22Rv1 (cell line): ENCODE measurements at regions not wholly inside any gene's neighbourhood (a gene's known extent, or its start where the extent isn't known, plus 50 kb on each side); places are given as distances from the start of the nearest gene placed in this dataset.

Experiments used
- H3K27ac ChIP-seq: fragments of 450-650 bp; 2 replicates; pipeline ENCODE4 v1.5.1; 2017
- CTCF ChIP-seq: fragments of 450-650 bp; IDR thresholded peaks from 2 replicates; pipeline ENCODE4 v1.5.1; 2017; ENCODE audit warnings: mild to moderate bottlenecking
- ZFX ChIP-seq: fragments of 450-650 bp; IDR thresholded peaks from 2 replicates; pipeline ENCODE4 v1.6.1; 2017; ENCODE audit warnings: antibody characterized with exemption, borderline replicate concordance

DNA sequence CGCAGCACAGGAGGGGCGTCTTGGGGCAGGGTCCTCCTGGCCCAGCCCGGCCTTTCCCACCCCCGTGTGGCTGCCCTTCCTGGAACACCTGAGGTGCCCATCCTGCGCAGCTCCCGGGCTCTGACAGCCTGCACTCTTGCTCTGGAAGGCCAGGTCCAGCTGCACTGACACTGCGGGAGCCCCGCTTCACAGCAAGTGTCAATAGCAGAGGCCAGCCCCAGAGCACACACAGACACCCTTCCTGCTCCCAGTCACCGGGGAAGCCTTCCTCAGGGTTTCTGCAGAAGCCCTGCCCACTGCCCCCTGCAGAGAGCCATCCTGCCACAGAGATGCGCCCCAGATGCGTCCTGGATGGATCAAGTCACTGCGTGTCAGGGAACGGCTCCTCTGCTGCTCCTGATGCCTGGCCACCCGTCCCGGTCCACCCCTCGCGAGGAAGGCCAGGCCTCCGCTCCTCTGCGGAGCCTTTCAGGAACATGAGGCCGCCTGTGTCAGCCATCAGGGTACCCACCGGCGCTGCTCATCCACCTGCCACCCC is 519.2 kb upstream of the MYT1L start:
- H3K27ac ChIP-seq = no peak overlapping the region
- no peak for TF ChIP-seq ZFX
- TF ChIP-seq CTCF = no peak

DNA sequence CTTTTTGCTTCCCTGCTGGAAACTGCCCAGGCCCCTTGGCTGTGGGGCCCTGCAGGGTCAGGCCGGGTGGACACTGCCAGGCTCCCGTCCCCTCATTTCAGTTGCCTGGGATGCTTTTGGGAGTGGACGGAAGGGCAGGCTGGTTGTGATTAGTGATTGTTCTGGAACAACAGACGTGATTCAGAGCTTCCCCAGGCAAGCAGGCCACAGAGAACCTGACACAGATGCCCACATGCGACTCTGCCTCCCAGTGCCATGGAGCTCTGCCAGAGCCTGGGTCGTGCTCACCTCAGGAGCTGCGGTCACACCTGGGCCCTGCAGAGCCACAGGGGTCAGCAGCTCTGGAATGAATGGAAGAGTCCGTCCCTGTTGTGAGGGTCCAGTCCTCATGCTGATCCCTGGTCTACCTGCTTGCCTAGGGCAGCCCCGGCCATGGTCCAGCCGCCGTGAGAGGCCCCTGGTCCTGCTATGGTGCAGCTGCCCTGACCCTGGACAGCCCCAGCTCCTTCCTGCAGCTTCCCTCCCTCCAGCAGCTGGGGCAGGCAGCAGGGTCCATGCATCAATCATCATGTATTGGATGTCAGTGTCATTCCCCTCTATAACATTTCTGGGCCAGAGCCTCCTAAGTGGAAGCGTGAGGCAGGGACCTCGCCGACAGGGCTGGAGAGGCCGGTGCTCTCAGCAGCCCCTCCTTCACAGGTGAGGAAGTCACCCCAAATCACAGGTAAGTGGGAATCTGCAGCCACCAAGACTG is 518.6 kb upstream of the MYT1L start:
- H3K27ac ChIP-seq = no peak overlapping the region
- TF ChIP-seq CTCF (no peak), ZFX (no peak)

GRCh38 chr2:2848621-2849333 is 517.7 kb upstream of the MYT1L start:
- H3K27ac ChIP-seq = no peak overlapping the region
- no peak for TF ChIP-seq ZFX
- TF ChIP-seq CTCF = no peak

GRCh38 chr2:2848198-2848597 is 517.1 kb upstream of the MYT1L start:
- H3K27ac ChIP-seq = no peak overlapping the region
- TF ChIP-seq CTCF (no peak), ZFX (no peak)

DNA sequence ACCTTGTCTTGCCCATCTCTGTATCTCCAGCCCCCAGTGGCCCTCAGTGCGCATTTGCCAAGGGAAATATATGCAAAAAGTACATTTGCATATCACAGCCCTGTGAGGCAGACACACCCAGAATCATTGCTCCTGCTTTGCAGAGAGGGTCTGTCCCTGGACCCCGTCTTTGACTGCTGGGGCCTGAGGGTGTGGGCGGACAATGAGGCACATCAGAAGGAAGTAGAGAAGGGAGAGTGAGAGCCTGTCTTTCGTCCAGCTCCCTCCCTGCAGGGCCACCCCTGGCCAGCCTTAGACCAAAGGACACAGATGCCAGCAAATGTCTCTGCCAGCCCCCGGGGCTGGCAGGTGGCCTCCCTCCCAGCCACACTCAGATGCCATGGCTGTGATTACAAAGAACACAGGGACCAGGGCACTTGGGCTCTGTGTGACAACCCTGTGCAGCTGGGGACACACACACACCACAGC is 516.2 kb upstream of the MYT1L start:
- no peak for TF ChIP-seq CTCF
- no peak for TF ChIP-seq ZFX
- H3K27ac ChIP-seq = no peak overlapping the region

DNA sequence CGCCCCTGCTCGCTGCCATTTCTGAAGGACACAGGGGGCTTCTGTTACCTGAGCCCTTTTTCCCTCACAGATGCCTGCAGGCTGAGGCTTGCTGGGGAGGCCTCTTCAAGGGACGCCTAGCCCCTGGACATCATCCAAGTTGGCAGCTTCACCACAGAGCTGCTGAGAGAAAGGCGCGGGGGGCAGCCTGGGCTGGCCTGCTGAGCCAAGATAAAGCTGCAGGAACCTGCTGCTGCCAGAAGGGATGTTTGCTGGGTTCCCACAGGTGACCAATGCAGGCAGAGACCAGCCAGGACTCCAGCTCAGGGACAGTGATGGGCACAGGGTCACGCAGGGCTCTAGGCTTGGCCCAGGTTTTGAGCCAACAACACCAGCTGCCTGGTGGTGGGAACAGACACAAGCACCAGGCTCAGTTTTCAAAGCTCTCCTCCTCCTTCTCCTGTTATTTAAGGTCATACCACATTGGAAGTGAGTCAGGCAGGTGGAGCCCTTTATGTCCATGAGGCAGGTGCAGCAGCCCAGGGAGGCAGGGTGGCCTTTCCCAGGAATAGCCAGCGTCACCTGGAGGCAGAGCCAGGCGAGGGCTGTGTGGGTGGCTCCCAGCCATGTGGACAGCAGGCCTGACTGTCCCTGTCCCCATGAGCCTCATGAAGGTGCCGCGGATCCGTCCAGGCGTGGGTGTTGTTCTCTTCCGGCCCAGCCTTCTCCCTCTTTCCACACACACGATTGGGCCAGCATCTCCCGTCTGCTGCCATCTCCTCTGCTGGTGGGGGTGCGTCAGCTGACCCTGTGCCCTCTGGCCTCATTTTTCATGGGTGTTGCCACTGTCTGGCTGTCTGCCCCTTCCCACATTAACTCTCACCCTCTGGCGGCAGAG is 515.5 kb upstream of the MYT1L start:
- TF ChIP-seq CTCF = no peak
- TF ChIP-seq ZFX = no peak
- no peak overlapping the region for H3K27ac ChIP-seq
